HFFc6 (cell line): ENCODE measurements at regions not wholly inside any gene's neighbourhood (a gene's known extent, or its start where the extent isn't known, plus 50 kb on each side); places are given as distances from the start of the nearest gene placed in this dataset.
A peak's percentile ranks its signal among the peaks of the same experiment; 100 is the strongest.

Source experiments
- DNase-seq: peaks from one replicate; pipeline ENCODE4 v3.0.0-alpha.2; 2018
- H3K27ac Mint-ChIP-seq: 2 replicates; pipeline ENCODE4 v1.8.0; 2020; ENCODE audit warnings: mild to moderate bottlenecking, mixed read lengths
- H3K27me3 Mint-ChIP-seq: 2 replicates; pipeline ENCODE4 v1.8.0; 2021; ENCODE audit warnings: mild to moderate bottlenecking, moderate library complexity, mixed read lengths; ENCODE audit not compliant: insufficient read depth
- H3K36me3 Mint-ChIP-seq: 2 replicates; pipeline ENCODE4 v1.8.0; 2021; ENCODE audit warnings: low read depth, mixed read lengths
- H3K4me1 Mint-ChIP-seq: 2 replicates; pipeline ENCODE4 v1.8.0; 2020; ENCODE audit warnings: low read depth, mixed read lengths
- H3K4me3 Mint-ChIP-seq: 2 replicates; pipeline ENCODE4 v1.8.0; 2020; ENCODE audit warnings: mild to moderate bottlenecking, moderate library complexity, mixed read lengths
- H3K9me3 Mint-ChIP-seq: 2 replicates; pipeline ENCODE4 v1.8.0; 2020; ENCODE audit warnings: mild to moderate bottlenecking, mixed read lengths
- TF ChIP-seq, protein P1 (sequence below): fragments of 200-600 bp; sonication (generic); IDR thresholded peaks from 2 replicates; pipeline ENCODE4 v1.5.0; 2021; ENCODE audit warnings: antibody characterized with exemption, mild to moderate bottlenecking

DNA sequence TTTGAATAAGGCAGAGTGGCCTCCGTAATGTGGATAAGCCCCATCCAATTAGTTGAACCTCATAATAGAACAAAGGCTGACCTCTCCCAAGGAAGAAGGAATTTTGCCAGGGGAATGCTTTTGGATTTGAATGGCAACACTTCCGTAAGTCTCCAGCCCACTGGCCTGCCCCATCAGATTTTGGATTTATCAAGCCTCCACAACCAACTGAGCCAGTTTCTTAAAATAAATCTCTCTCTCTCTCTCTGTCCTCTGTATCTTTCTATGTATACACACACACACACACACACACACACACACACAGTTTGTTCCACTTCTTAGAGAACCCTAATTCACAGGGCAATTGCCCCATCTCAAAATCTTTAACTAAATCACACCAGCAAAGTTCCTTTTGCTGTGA is 100.9 kb upstream of the CAV2 start:
- Mint-ChIP-seq H3K9me3 (peaks cover 7% of the 10 kb centered on the region; the same call in 1 of the 2 replicates), H3K36me3 (peaks cover 11% of the 10 kb centered on the region; the same call in 1 of the 2 replicates), H3K27ac (no peak overlapping the region), H3K4me1 (peaks cover 62% of the 10 kb centered on the region), H3K27me3 (no peaks in the 10 kb centered on the region), H3K4me3 (no peak overlapping the region)
- no peak for DNase-seq
- TF ChIP-seq, protein P1, sequence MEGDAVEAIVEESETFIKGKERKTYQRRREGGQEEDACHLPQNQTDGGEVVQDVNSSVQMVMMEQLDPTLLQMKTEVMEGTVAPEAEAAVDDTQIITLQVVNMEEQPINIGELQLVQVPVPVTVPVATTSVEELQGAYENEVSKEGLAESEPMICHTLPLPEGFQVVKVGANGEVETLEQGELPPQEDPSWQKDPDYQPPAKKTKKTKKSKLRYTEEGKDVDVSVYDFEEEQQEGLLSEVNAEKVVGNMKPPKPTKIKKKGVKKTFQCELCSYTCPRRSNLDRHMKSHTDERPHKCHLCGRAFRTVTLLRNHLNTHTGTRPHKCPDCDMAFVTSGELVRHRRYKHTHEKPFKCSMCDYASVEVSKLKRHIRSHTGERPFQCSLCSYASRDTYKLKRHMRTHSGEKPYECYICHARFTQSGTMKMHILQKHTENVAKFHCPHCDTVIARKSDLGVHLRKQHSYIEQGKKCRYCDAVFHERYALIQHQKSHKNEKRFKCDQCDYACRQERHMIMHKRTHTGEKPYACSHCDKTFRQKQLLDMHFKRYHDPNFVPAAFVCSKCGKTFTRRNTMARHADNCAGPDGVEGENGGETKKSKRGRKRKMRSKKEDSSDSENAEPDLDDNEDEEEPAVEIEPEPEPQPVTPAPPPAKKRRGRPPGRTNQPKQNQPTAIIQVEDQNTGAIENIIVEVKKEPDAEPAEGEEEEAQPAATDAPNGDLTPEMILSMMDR: no peak

- H3K4me3 Mint-ChIP-seq: no peak overlapping the region
- H3K9me3 Mint-ChIP-seq: peaks cover 7% of the 10 kb centered on the region; the same call in 1 of the 2 replicates
- no peak overlapping the region; the same call in 1 of the 2 replicates for H3K27ac Mint-ChIP-seq
- no peaks in the 10 kb centered on the region for H3K27me3 Mint-ChIP-seq
- peaks cover 54% of the 10 kb centered on the region for H3K4me1 Mint-ChIP-seq
- TF ChIP-seq, protein P1: no peak
- H3K36me3 Mint-ChIP-seq: peaks cover 11% of the 10 kb centered on the region; the same call in 1 of the 2 replicates
- peak; percentile 22 for DNase-seq
These were observed 99.7 kb upstream of the CAV2 start for GRCh38 chr7:116399819-116400218.

- H3K27ac Mint-ChIP-seq: no peak overlapping the region
- H3K9me3 Mint-ChIP-seq: peaks cover 7% of the 10 kb centered on the region; the same call in 1 of the 2 replicates
- peaks cover 47% of the 10 kb centered on the region for H3K4me1 Mint-ChIP-seq
- H3K4me3 Mint-ChIP-seq: no peak overlapping the region
- TF ChIP-seq, protein P1: no peak
- no peak for DNase-seq
- H3K27me3 Mint-ChIP-seq: no peaks in the 10 kb centered on the region
- H3K36me3 Mint-ChIP-seq: peaks cover 11% of the 10 kb centered on the region; the same call in 1 of the 2 replicates
These were observed 99.0 kb upstream of the CAV2 start for GRCh38 chr7:116400522-116400921.

DNA sequence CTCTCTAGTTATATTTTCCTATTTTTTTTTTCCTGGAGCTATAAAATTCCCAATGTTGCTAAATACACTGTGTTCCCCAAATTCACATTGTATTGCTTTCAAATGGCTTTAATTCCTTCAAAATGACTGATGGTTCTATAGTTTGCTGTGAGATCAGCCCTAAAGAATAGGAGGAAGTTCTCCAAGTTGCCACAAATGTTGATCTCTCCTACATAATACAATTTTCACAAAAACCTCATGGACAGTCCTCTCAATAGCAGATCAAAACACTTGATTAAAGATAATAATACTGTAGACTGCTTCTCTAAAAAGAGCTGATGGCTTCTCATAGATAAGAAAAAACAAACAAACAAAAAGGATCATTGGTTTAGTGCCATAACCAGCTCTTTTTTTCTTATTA is 97.8 kb upstream of the CAV2 start:
- TF ChIP-seq, protein P1: no peak
- no peaks in the 10 kb centered on the region for H3K27me3 Mint-ChIP-seq
- no peak for DNase-seq
- no peak overlapping the region for H3K4me3 Mint-ChIP-seq
- peaks cover 11% of the 10 kb centered on the region; the same call in 1 of the 2 replicates for H3K36me3 Mint-ChIP-seq
- H3K4me1 Mint-ChIP-seq: peaks cover 37% of the 10 kb centered on the region
- no peak overlapping the region for H3K27ac Mint-ChIP-seq
- peaks cover 7% of the 10 kb centered on the region; the same call in 1 of the 2 replicates for H3K9me3 Mint-ChIP-seq

GRCh38 chr7:116403265-116403664 is 96.3 kb upstream of the CAV2 start:
- Mint-ChIP-seq H3K36me3 (0 out of 2 replicates have a peak, but pooled peaks cover 2% of the 10 kb centered on the region), H3K27ac (no peak overlapping the region), H3K9me3 (peaks cover 2% of the 10 kb centered on the region; the same call in 1 of the 2 replicates), H3K4me3 (no peak overlapping the region), H3K4me1 (peaks cover 44% of the 10 kb centered on the region), H3K27me3 (no peaks in the 10 kb centered on the region)
- DNase-seq: peak; percentile 14
- TF ChIP-seq, protein P1: no peak
